GM06990 (cell line): ENCODE measurements at regions not wholly inside any gene's neighbourhood (a gene's known extent, or its start where the extent isn't known, plus 50 kb on each side); places are given as distances from the start of the nearest gene placed in this dataset.

Source experiments
- DNase-seq: peaks from one replicate; pipeline ENCODE4 v3.0.0-alpha.2; 2011; ENCODE audit not compliant: insufficient read length; ENCODE audit errors: extremely low read depth
- H3K27me3 ChIP-seq: replicated peaks from 2 replicates; pipeline ENCODE4 v1.6.0; 2011; ENCODE audit warnings: low read length; ENCODE audit not compliant: control insufficient read depth, insufficient read depth
- H3K36me3 ChIP-seq: 2 replicates; pipeline ENCODE4 v1.5.1; 2011; ENCODE audit warnings: low read length; ENCODE audit not compliant: control insufficient read depth, insufficient read depth
- H3K4me3 ChIP-seq: replicated peaks from 2 replicates; pipeline ENCODE4 v1.5.1; 2011; ENCODE audit warnings: low read depth, mild to moderate bottlenecking, control low read depth, low read length
- CTCF ChIP-seq: IDR thresholded peaks from 2 replicates; pipeline ENCODE4 v1.5.1; 2011; ENCODE audit warnings: low read length, control low read depth, mild to moderate bottlenecking, inconsistent platforms; ENCODE audit not compliant: insufficient read depth, poor library complexity, severe bottlenecking

GRCh38 chr17:51389875-51390274, 129.5 kb downstream of the UTP18 start:
- no peak for TF ChIP-seq CTCF
- no peaks in the 10 kb centered on the region for H3K36me3 ChIP-seq
- DNase-seq, result no peak
- H3K4me3 ChIP-seq, result no peak overlapping the region
- no peaks in the 10 kb centered on the region for H3K27me3 ChIP-seq

- TF ChIP-seq CTCF, result no peak
- DNase-seq, result no peak
- Histone ChIP-seq H3K4me3 (no peak overlapping the region), H3K27me3 (no peaks in the 10 kb centered on the region), H3K36me3 (no peaks in the 10 kb centered on the region)
Observed at GRCh38 chr17:51391982-51392654, 131.8 kb downstream of the UTP18 start.

GRCh38 chr17:51395621-51396020, 135.3 kb downstream of the UTP18 start:
- no peak for TF ChIP-seq CTCF
- H3K27me3 ChIP-seq, result peaks cover 1% of the 10 kb centered on the region
- no peaks in the 10 kb centered on the region for H3K36me3 ChIP-seq
- H3K4me3 ChIP-seq, result no peak overlapping the region
- no peak for DNase-seq

- no peak overlapping the region for H3K4me3 ChIP-seq
- no peak for DNase-seq
- no peak for TF ChIP-seq CTCF
- peaks cover 3% of the 10 kb centered on the region for H3K27me3 ChIP-seq
- no peaks in the 10 kb centered on the region for H3K36me3 ChIP-seq
Observed at GRCh38 chr17:51397361-51398127, 137.2 kb downstream of the UTP18 start.

GRCh38 chr17:51398128-51398525, 137.8 kb downstream of the UTP18 start:
- H3K27me3 ChIP-seq, result peaks cover 3% of the 10 kb centered on the region
- H3K4me3 ChIP-seq, result no peak overlapping the region
- no peak for TF ChIP-seq CTCF
- no peak for DNase-seq
- H3K36me3 ChIP-seq, result no peaks in the 10 kb centered on the region
